ENCODE measurements at regions not wholly inside any gene's neighbourhood (a gene's known extent, or its start where the extent isn't known, plus 50 kb on each side); places are given as distances from the start of the nearest gene placed in this dataset.

DNA sequence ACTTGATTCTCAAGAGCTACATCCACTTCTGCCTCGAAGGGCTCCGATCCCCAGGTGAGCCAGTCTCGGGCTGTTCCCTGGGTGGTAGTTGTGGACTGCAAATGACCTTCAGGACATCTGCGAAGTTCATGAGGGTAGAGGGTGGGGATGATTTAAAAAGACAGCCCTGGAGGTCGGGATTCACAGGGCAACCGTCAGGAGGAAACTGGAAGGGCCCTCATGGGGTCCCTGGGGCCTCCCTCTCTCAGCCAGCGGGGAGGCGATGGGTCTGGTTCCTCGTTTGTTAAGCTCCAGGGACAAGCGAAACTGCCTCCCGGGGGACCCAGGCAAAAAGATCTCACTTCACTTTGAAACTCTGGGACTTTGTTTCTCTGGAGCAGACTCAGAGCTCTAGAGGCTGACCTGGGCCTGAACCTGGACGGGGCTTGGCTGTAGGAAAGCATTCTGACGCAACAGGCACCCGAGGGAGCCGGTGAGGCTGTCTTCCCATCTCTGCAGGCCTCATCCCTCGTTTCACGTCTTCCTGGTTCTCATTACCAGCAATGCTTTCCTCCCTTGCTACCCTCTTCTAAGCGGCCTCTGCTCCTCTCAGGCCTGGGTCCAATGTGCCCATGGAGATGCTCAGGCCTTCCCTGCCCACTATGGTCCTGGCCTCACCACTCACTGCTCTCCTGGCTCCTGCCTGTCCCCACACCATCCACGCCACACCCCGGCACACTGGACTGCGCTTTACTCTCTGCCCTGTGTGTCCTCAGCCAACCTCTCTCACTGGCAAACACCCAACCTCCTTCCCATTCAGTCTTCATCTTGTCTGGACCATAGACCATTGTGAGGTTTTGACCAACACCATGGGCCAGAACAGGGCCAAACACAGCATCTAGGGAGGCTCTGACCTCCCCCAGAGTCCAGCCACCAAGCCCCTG, 214.2 kb upstream of the TNRC6C start:
- TF ChIP-seq, protein P1, sequence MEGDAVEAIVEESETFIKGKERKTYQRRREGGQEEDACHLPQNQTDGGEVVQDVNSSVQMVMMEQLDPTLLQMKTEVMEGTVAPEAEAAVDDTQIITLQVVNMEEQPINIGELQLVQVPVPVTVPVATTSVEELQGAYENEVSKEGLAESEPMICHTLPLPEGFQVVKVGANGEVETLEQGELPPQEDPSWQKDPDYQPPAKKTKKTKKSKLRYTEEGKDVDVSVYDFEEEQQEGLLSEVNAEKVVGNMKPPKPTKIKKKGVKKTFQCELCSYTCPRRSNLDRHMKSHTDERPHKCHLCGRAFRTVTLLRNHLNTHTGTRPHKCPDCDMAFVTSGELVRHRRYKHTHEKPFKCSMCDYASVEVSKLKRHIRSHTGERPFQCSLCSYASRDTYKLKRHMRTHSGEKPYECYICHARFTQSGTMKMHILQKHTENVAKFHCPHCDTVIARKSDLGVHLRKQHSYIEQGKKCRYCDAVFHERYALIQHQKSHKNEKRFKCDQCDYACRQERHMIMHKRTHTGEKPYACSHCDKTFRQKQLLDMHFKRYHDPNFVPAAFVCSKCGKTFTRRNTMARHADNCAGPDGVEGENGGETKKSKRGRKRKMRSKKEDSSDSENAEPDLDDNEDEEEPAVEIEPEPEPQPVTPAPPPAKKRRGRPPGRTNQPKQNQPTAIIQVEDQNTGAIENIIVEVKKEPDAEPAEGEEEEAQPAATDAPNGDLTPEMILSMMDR (conservative IDR thresholded peaks at IDR 0.05; ENCODE audit: low read depth, low read length) = no peak
- Histone ChIP-seq H3K9ac (no peak overlapping the region), H2AFZ (ENCODE audit: low read depth) (no peak overlapping the region), H3K4me3 (IDR thresholded peaks at IDR 0.05; ENCODE audit: insufficient read depth, low read depth, low read length) (no peak overlapping the region), H3K4me2 (no peak overlapping the region), H3K36me3 (ENCODE audit: insufficient read depth) (no peaks in the 10 kb centered on the region), H3K4me1 (ENCODE audit: low read depth, poor library complexity, severe bottlenecking) (no peaks in the 10 kb centered on the region), H3K27ac (no peak overlapping the region), H3K27me3 (ENCODE audit: insufficient read depth, low read depth) (no peaks in the 10 kb centered on the region), H3K79me2 (ENCODE audit: insufficient read depth, low read depth) (no peaks in the 10 kb centered on the region), H4K20me1 (ENCODE audit: insufficient read depth) (no peaks in the 10 kb centered on the region)

- TF ChIP-seq, protein P1 (conservative IDR thresholded peaks at IDR 0.05; ENCODE audit: low read depth, low read length) = no peak
- no peaks in the 10 kb centered on the region for H3K27me3 ChIP-seq (ENCODE audit: insufficient read depth, low read depth)
- H3K4me2 ChIP-seq = no peak overlapping the region
- no peaks in the 10 kb centered on the region for H3K79me2 ChIP-seq (ENCODE audit: insufficient read depth, low read depth)
- H3K9ac ChIP-seq = no peak overlapping the region
- no peaks in the 10 kb centered on the region for H3K36me3 ChIP-seq (ENCODE audit: insufficient read depth)
- no peak overlapping the region for H2AFZ ChIP-seq (ENCODE audit: low read depth)
- H4K20me1 ChIP-seq (ENCODE audit: insufficient read depth) = no peaks in the 10 kb centered on the region
- H3K4me3 ChIP-seq (IDR thresholded peaks at IDR 0.05; ENCODE audit: insufficient read depth, low read depth, low read length) = no peak overlapping the region
- no peaks in the 10 kb centered on the region for H3K4me1 ChIP-seq (ENCODE audit: low read depth, poor library complexity, severe bottlenecking)
- no peak overlapping the region for H3K27ac ChIP-seq
Observed at GRCh38 chr17:77745702-77746101, 212.8 kb upstream of the TNRC6C start.

GRCh38 chr17:77746393-77746792, 212.1 kb upstream of the TNRC6C start:
- Histone ChIP-seq H3K4me1 (ENCODE audit: low read depth, poor library complexity, severe bottlenecking) (no peaks in the 10 kb centered on the region), H3K9ac (no peak overlapping the region), H3K4me2 (no peak overlapping the region), H2AFZ (ENCODE audit: low read depth) (no peak overlapping the region), H3K36me3 (ENCODE audit: insufficient read depth) (no peaks in the 10 kb centered on the region), H4K20me1 (ENCODE audit: insufficient read depth) (no peaks in the 10 kb centered on the region), H3K79me2 (ENCODE audit: insufficient read depth, low read depth) (no peaks in the 10 kb centered on the region), H3K27ac (no peak overlapping the region), H3K27me3 (ENCODE audit: insufficient read depth, low read depth) (no peaks in the 10 kb centered on the region), H3K4me3 (IDR thresholded peaks at IDR 0.05; ENCODE audit: insufficient read depth, low read depth, low read length) (no peak overlapping the region)
- TF ChIP-seq, protein P1 (conservative IDR thresholded peaks at IDR 0.05; ENCODE audit: low read depth, low read length) = no peak

DNA sequence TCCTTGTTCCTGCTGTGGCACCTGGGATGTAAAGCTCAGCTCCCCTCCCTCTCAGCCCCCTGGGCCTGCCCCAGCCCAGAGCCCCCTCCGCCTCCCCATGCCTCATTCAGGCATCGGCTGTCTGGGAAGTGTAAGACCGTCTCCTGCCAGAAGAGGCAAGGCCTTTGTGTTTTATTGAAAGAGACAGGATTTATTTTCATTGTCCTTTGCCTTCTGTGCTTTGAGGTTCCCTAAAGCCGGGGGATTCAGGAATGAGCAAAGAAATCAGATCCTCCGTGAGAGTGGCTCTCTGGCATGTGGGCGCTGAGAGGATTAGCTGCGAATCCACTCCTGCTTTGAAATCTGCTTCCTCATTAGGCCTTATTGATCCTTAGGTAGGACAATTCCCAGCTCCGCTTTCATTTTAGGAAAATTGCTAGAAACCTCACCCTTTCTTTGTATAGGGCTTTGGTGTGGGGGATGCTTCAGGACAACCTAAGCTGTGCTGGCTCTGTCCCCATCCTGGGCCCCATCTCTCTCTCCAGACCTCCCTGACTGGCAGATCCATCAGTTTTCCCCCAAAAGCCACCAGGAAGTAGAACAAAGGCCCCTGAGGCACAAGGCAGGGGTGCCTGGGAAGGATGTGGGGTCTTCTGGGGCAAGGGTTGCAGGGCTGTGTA, 211.5 kb upstream of the TNRC6C start:
- TF ChIP-seq, protein P1 (conservative IDR thresholded peaks at IDR 0.05; ENCODE audit: low read depth, low read length) = no peak
- no peak overlapping the region for H3K4me3 ChIP-seq (IDR thresholded peaks at IDR 0.05; ENCODE audit: insufficient read depth, low read depth, low read length)
- H2AFZ ChIP-seq (ENCODE audit: low read depth) = no peak overlapping the region
- H3K27ac ChIP-seq = no peak overlapping the region
- H3K36me3 ChIP-seq (ENCODE audit: insufficient read depth) = no peaks in the 10 kb centered on the region
- no peaks in the 10 kb centered on the region for H4K20me1 ChIP-seq (ENCODE audit: insufficient read depth)
- no peaks in the 10 kb centered on the region for H3K79me2 ChIP-seq (ENCODE audit: insufficient read depth, low read depth)
- H3K4me2 ChIP-seq = no peak overlapping the region
- H3K4me1 ChIP-seq (ENCODE audit: low read depth, poor library complexity, severe bottlenecking) = no peaks in the 10 kb centered on the region
- no peaks in the 10 kb centered on the region for H3K27me3 ChIP-seq (ENCODE audit: insufficient read depth, low read depth)
- H3K9ac ChIP-seq = no peak overlapping the region
